OCI-LY3 (cell line): ENCODE measurements at regions not wholly inside any gene's neighbourhood (a gene's known extent, or its start where the extent isn't known, plus 50 kb on each side); places are given as distances from the start of the nearest gene placed in this dataset.

Experiments used
- H2AFZ ChIP-seq: fragments of 200-600, 300-600 bp; shearing (Covaris generic); 2 replicates; pipeline ENCODE4 v1.6.0; 2014; ENCODE audit warnings: antibody characterized with exemption, low read depth, low read length
- H3K27ac ChIP-seq: fragments of 200-600, 300-600 bp; sonication (generic); 2 replicates; pipeline ENCODE4 v1.5.1; 2014; ENCODE audit warnings: mild to moderate bottlenecking, low read length, moderate library complexity, mixed read lengths
- H3K27me3 ChIP-seq: fragments of 200-600, 300-600 bp; sonication (generic); 2 replicates; pipeline ENCODE4 v1.6.1; 2014; ENCODE audit warnings: low read depth, low read length, mixed read lengths
- H3K36me3 ChIP-seq: fragments of 200-600, 300-600 bp; sonication (generic); replicated peaks from 2 replicates; pipeline ENCODE3; 2014; ENCODE audit warnings: low read depth, low read length, mixed read lengths
- H3K4me1 ChIP-seq: fragments of 300-600, 200-600 bp; sonication (generic); 2 replicates; pipeline ENCODE4 v1.6.1; 2014; ENCODE audit warnings: low read length, mixed read lengths
- H3K4me2 ChIP-seq: fragments of 200-600, 300-600 bp; sonication (generic); 2 replicates; pipeline ENCODE4 v1.6.1; 2014; ENCODE audit warnings: low read length, mixed read lengths
- H3K4me3 ChIP-seq: fragments of 300-600, 200-600 bp; sonication (generic); 2 replicates; pipeline ENCODE4 v1.5.1; 2014; ENCODE audit warnings: antibody characterized with exemption, mild to moderate bottlenecking, low read length, moderate library complexity
- H3K79me2 ChIP-seq: fragments of 300-600, 200-600 bp; shearing (Covaris generic); 2 replicates; pipeline ENCODE4 v1.6.1; 2014; ENCODE audit warnings: mild to moderate bottlenecking, low read length, mixed read lengths
- H3K9ac ChIP-seq: fragments of 300-600, 200-600 bp; shearing (Covaris generic); 2 replicates; pipeline ENCODE4 v1.6.0; 2014; ENCODE audit warnings: mild to moderate bottlenecking, low read length, moderate library complexity
- H3K9me3 ChIP-seq: fragments of 200-600, 300-600 bp; shearing (Covaris generic); 2 replicates; pipeline ENCODE4 v1.6.1; 2014; ENCODE audit warnings: low read length, mixed read lengths; ENCODE audit not compliant: insufficient read depth
- H4K20me1 ChIP-seq: fragments of 200-600, 300-600 bp; sonication (generic); 2 replicates; pipeline ENCODE4 v1.6.1; 2016; ENCODE audit warnings: low read length, mixed read lengths; ENCODE audit not compliant: insufficient read depth
- EZH2phosphoT487 ChIP-seq: fragments of 200-600 bp; shearing (Covaris generic); IDR thresholded peaks from 2 replicates; pipeline ENCODE4 v1.6.1; 2018; ENCODE audit warnings: antibody characterized with exemption, mixed run types, low read depth
- TF ChIP-seq, protein P1 (sequence below): fragments of 200-600, 300-600 bp; sonication (generic); IDR thresholded peaks from 2 replicates; pipeline ENCODE4 v1.5.1; 2014; ENCODE audit warnings: antibody characterized with exemption, low read length, low read depth

DNA sequence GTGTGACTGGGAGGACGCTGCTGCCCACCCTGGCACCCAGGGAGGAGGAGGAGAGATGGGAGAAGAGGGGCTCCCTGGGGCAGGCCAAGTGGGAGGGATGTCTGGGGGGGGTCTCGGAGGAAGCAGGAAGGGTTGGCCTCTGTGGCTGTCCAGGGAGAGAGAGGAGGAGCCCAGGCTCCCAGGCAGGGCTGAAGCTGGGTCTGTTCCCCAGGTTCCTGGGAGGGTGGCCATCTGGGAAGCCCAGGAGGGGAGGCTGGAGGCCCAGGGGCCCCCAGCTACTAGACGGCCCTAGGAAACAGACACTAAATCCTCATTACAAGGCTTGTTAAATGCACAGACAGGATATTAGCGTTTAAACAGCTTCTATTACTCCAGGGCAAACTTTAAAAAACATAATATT lies 139.8 kb downstream of the ENGASE start:
- no peak overlapping the region for H3K4me2 ChIP-seq
- H3K9me3 ChIP-seq, result no peaks in the 10 kb centered on the region
- H2AFZ ChIP-seq, result no peak overlapping the region
- no peaks in the 10 kb centered on the region for H3K4me1 ChIP-seq
- TF ChIP-seq EZH2phosphoT487, result no peak
- TF ChIP-seq, protein P1, sequence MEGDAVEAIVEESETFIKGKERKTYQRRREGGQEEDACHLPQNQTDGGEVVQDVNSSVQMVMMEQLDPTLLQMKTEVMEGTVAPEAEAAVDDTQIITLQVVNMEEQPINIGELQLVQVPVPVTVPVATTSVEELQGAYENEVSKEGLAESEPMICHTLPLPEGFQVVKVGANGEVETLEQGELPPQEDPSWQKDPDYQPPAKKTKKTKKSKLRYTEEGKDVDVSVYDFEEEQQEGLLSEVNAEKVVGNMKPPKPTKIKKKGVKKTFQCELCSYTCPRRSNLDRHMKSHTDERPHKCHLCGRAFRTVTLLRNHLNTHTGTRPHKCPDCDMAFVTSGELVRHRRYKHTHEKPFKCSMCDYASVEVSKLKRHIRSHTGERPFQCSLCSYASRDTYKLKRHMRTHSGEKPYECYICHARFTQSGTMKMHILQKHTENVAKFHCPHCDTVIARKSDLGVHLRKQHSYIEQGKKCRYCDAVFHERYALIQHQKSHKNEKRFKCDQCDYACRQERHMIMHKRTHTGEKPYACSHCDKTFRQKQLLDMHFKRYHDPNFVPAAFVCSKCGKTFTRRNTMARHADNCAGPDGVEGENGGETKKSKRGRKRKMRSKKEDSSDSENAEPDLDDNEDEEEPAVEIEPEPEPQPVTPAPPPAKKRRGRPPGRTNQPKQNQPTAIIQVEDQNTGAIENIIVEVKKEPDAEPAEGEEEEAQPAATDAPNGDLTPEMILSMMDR, result no peak
- no peaks in the 10 kb centered on the region for H3K79me2 ChIP-seq
- no peak overlapping the region for H3K4me3 ChIP-seq
- H3K27me3 ChIP-seq, result no peaks in the 10 kb centered on the region
- H3K9ac ChIP-seq, result no peak overlapping the region
- no peak overlapping the region for H3K27ac ChIP-seq
- H3K36me3 ChIP-seq, result no peaks in the 10 kb centered on the region
- H4K20me1 ChIP-seq, result no peaks in the 10 kb centered on the region

DNA sequence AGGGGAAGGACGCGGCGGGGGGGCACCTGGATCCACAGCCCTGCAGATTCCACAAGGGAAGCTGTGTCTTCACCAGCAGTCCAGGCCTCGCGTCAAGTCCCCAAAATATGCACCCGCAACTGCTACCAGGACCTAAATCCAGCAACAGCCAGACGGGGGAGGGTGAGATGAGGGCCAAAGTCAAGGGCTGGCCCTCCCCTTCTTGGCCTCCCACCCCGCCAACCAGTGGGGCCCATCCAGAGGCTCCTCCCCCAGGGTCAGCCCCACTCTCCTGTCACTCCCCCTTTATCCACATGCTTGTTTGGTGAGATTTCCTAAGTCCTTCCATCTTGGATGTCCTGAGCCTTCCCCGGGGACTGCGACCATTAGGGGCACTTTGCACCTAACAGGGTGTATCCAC lies 138.7 kb downstream of the ENGASE start:
- Histone ChIP-seq H3K79me2 (no peaks in the 10 kb centered on the region), H3K4me2 (no peak overlapping the region)

DNA sequence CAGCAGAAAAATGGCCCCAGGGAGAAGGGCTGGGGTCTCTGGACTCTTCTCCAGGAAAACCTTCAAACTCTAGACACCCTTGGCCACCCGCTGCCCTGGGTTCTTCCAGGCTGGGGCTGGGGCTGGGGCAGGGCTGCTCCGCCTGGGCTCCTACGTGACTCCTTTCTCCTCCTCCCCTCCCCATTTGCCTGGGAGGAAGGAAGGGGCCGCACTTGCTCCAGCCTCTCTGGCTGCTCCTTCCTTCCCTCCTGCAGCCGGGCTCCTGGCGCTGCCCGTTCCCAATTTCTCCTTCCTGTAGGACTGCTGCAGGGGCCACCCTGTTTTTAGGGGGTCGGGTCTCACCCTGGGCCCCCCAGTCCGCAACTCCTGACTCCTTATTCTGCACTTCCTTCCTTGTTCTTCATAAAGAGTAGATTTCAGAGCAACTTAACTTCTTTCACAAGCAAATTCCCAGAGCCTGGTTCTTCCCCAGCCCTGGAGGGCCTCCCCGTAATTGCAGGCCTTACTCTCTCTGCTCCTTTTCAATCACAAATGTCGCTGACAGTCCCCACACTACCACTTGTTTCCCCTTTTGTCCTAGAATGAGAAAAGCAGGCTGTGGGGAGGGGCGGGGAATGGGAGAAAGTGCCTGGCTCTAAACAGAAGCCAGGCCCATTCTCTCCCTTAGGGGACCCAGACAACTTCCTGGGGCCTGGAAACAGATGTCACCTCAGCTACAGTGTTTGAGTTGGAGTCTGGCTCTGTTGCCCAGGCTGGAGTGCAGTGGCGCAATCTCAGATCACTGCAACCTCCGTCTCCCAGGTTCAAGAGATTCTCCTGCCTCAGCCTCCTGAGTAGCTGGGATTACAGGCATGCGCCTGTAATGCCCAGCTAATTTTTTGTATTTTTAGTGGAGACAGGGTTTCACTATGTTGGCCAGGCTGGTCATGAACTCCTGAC lies 137.8 kb downstream of the ENGASE start:
- H4K20me1 ChIP-seq, result no peaks in the 10 kb centered on the region
- H3K79me2 ChIP-seq, result no peaks in the 10 kb centered on the region
- no peaks in the 10 kb centered on the region for H3K4me1 ChIP-seq
- no peak overlapping the region for H2AFZ ChIP-seq
- no peak overlapping the region for H3K4me2 ChIP-seq
- H3K36me3 ChIP-seq, result no peaks in the 10 kb centered on the region
- TF ChIP-seq EZH2phosphoT487, result no peak
- TF ChIP-seq, protein P1, result no peak
- no peaks in the 10 kb centered on the region for H3K27me3 ChIP-seq
- H3K9me3 ChIP-seq, result no peaks in the 10 kb centered on the region
- no peak overlapping the region for H3K4me3 ChIP-seq
- no peak overlapping the region for H3K9ac ChIP-seq
- H3K27ac ChIP-seq, result no peak overlapping the region

More for the DNA sequence above, 138.7 kb downstream of the ENGASE start:
- H3K9ac ChIP-seq, result no peak overlapping the region
- H3K4me3 ChIP-seq, result no peak overlapping the region
- no peaks in the 10 kb centered on the region for H4K20me1 ChIP-seq
- no peaks in the 10 kb centered on the region for H3K4me1 ChIP-seq
- no peaks in the 10 kb centered on the region for H3K9me3 ChIP-seq
- H3K27ac ChIP-seq, result no peak overlapping the region
- no peak overlapping the region for H2AFZ ChIP-seq
- TF ChIP-seq, protein P1, result no peak
- TF ChIP-seq EZH2phosphoT487, result no peak
- no peaks in the 10 kb centered on the region for H3K36me3 ChIP-seq
- no peaks in the 10 kb centered on the region for H3K27me3 ChIP-seq

DNA sequence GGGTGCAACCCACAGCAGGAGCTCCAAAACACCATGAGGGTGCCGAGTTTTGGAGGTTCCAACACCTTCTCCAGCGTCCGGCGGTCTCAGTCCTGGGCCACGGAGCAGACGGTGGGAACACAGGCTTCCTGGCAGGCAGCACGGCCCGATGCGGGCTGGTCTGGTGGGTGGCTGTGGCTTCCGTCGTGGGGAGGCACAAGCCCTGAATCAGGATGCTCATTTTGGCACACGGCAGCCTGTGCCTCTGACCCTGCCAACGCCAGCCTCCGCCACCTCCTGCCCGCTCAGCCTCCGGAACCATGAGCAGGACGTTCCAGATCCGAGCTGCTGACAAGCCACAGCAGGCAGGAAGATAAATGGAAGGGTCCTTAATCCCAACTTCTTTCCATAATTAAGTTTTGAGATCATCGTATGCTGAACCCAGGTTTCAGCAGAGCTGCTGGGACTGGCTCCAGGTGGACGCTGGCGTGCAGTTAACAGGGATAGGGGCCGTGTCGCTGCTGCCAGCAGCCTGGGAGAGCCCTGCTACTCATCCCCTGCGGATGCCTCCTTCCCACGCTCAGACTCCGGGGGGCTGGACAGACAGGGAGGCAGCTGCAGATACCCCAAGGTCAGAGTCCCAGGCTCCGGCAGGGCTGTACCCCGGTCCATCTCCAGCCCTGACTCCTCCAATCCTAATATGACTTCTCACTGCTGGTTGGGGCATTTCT lies 136.6 kb downstream of the ENGASE start:
- no peak for TF ChIP-seq EZH2phosphoT487
- TF ChIP-seq, protein P1, result no peak
- Histone ChIP-seq H3K4me2 (no peak overlapping the region), H3K4me1 (no peaks in the 10 kb centered on the region), H3K27ac (no peak overlapping the region), H2AFZ (no peak overlapping the region), H3K9me3 (no peaks in the 10 kb centered on the region), H3K9ac (no peak overlapping the region), H3K36me3 (no peaks in the 10 kb centered on the region), H3K27me3 (peaks cover 7% of the 10 kb centered on the region; the same call in 1 of the 2 replicates), H3K4me3 (no peak overlapping the region), H4K20me1 (no peaks in the 10 kb centered on the region), H3K79me2 (no peaks in the 10 kb centered on the region)
